Stomach (tissue), 8 donors: ENCODE measurements at regions not wholly inside any gene's neighbourhood (a gene's known extent, or its start where the extent isn't known, plus 50 kb on each side); places are given as distances from the start of the nearest gene placed in this dataset.
A peak's percentile ranks its signal among the peaks of the same experiment; 100 is the strongest.

ENCODE experiments used
- DNase-seq, 2 donors: peaks; one replicate each; pipeline versions ENCODE4 v3.0.0 to v3.0.0-alpha.2; 2013 to 2019
- H3K27ac ChIP-seq, 5 donors: fragments of 200-600 bp in 4 of 5; sonication (generic) in 4 of 5; one replicate each; pipeline ENCODE4 v1.5.1; 2013 to 2019; ENCODE audit warnings: mild to moderate bottlenecking in 1 of 5, moderate library complexity in 1 of 5
- H3K27me3 ChIP-seq, 3 donors: fragments of 200-600 bp; sonication (generic); one replicate each; pipeline ENCODE4 v1.5.1; 2017 to 2019; ENCODE audit warnings: mixed run types in 1 of 3
- H3K36me3 ChIP-seq, 4 donors: fragments of 200-600 bp; sonication (generic); 1 replicate in 3 of 4; 2 replicates in 1 of 4; pipeline ENCODE4 v1.5.1; 2016 to 2019
- H3K4me1 ChIP-seq, 4 donors: fragments of 200-600 bp; sonication (generic); one replicate each; pipeline ENCODE4 v1.5.1; 2016 to 2019
- H3K4me3 ChIP-seq, 4 donors: fragments of 200-600 bp; sonication (generic) in 3 of 4; one replicate each; pipeline ENCODE4 v1.5.1; 2016 to 2019; ENCODE audit warnings: mild to moderate bottlenecking in 1 of 4
- H3K9me3 ChIP-seq, 4 donors: fragments of 200-600 bp; sonication (generic); one replicate each; pipeline ENCODE4 v1.5.1; 2016 to 2019
- EP300 ChIP-seq: sonication (generic); formaldehyde crosslinking; IDR thresholded peaks from one replicate; pipeline ENCODE4 v1.6.1; 2017; ENCODE audit warnings: antibody characterized with exemption
- POLR2A ChIP-seq, 4 donors: fragments of 450-650 bp; IDR thresholded peaks; one replicate each; pipeline ENCODE4 v1.6.1; 2016; ENCODE audit warnings: antibody characterized with exemption in 4 of 4, control low read depth in 2 of 4, mild to moderate bottlenecking in 1 of 4, moderate library complexity in 1 of 4
- POLR2AphosphoS5 ChIP-seq, 3 donors: sonication (generic); formaldehyde crosslinking; IDR thresholded peaks; one replicate each; pipeline ENCODE4 v1.6.1; 2016; ENCODE audit warnings: antibody characterized with exemption in 3 of 3
- WGBS, 5 donors: extraction: QIAGEN DNeasy Blood & Tissue Kit in 3 of 5; methylation state at CpG; one replicate each; pipeline versions ENCODE4 v1.1.5 to v1.1.7; 2013 to 2018; 5-methylcytosine and 5-hydroxymethylcytosine counted together
- intact Hi-C: fragments of 100-400 bp; cut with DNase I; formaldehyde crosslinking; loops from one replicate; pipeline ENCODE4 v1.15.1; 2023; ENCODE audit warnings: low total_unique reads
- TF ChIP-seq, protein P1 (sequence below), 7 experiments: fragments of 450-650 bp in 4 of 7; fragments of 200-600 bp in 3 of 7; sonication (generic) in 3 of 7; IDR thresholded peaks; one replicate each; pipeline ENCODE4 v1.5.1; 2016 to 2019; ENCODE audit warnings: antibody characterized with exemption in 7 of 7, control low read depth in 2 of 7, mild to moderate bottlenecking in 1 of 7
- donor health status: healthy with polysubstance abuse.
- donor health status: Bipolar disorder and iron deficiency.
- donor health status: healthy.

GRCh38 chr13:34151885-34152284 lies 333.9 kb downstream of the RFC3 start:
- H3K4me1 ChIP-seq = peaks cover 11 to 41% (median 21%) of the 10 kb centered on the region in 4 donors
- no peak for TF ChIP-seq EP300
- TF ChIP-seq POLR2AphosphoS5 (IDR thresholded peaks at IDR 0.05) = peak in 2 of 3 donors; percentile 40 to 41
- intact Hi-C loops = no loop called here
- H3K9me3 ChIP-seq = no peaks in the 10 kb centered on the region
- H3K4me3 ChIP-seq = no peak overlapping the region
- peak overlapping the region in 2 of 5 donors; percentile 11 to 28 for H3K27ac ChIP-seq
- WGBS, 5 donors = 52 to 80% (median 70%) methylated on average over 1 of the region's 1 CpG
- H3K36me3 ChIP-seq = no peaks in the 10 kb centered on the region
- no peaks in the 10 kb centered on the region for H3K27me3 ChIP-seq
- no peak for DNase-seq

DNA sequence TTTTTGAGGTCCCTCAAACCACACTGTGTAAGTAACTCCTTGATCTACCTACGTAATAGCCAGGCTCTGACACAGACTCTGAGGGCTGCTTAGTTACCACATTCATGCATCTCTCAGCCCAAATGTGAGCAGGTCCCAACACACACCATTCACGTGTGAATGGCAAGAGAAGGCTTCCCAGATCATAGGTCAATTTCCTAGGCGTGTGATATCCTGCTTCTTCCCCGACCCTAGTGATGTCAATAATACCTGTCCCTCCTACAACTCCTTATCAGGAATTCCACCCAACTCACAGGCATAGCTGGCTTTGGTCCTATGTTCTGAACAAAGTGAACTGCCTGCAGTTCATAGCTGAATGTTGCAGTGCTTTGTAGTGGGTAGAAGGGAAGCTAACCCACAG lies 334.5 kb downstream of the RFC3 start:
- Histone ChIP-seq H3K27me3 (no peaks in the 10 kb centered on the region), H3K4me3 (no peak overlapping the region), H3K4me1 (peaks cover 14 to 46% (median 25%) of the 10 kb centered on the region in 4 donors), H3K9me3 (no peaks in the 10 kb centered on the region), H3K36me3 (no peaks in the 10 kb centered on the region), H3K27ac (peak overlapping the region in 3 of 5 donors; percentile 11 to 52 (median 28))
- TF ChIP-seq POLR2A (IDR thresholded peaks at IDR 0.05) (no peak), POLR2AphosphoS5 (IDR thresholded peaks at IDR 0.05) (peak in 1 of 3 donors; percentile 39)
- TF ChIP-seq, protein P1, sequence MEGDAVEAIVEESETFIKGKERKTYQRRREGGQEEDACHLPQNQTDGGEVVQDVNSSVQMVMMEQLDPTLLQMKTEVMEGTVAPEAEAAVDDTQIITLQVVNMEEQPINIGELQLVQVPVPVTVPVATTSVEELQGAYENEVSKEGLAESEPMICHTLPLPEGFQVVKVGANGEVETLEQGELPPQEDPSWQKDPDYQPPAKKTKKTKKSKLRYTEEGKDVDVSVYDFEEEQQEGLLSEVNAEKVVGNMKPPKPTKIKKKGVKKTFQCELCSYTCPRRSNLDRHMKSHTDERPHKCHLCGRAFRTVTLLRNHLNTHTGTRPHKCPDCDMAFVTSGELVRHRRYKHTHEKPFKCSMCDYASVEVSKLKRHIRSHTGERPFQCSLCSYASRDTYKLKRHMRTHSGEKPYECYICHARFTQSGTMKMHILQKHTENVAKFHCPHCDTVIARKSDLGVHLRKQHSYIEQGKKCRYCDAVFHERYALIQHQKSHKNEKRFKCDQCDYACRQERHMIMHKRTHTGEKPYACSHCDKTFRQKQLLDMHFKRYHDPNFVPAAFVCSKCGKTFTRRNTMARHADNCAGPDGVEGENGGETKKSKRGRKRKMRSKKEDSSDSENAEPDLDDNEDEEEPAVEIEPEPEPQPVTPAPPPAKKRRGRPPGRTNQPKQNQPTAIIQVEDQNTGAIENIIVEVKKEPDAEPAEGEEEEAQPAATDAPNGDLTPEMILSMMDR (IDR thresholded peaks at IDR 0.05) = no peak
- no peak for DNase-seq
- 45 to 67% (median 51%) methylated on average over 4 of the region's 4 CpGs for WGBS, 5 donors
- intact Hi-C loops = no loop called here

GRCh38 chr13:34152996-34153395 lies 335.0 kb downstream of the RFC3 start:
- no peaks in the 10 kb centered on the region for H3K36me3 ChIP-seq
- H3K27ac ChIP-seq = peak overlapping the region in 3 of 5 donors; percentile 13 to 52 (median 30)
- H3K4me3 ChIP-seq = no peak overlapping the region
- DNase-seq = no peak
- peaks cover 14 to 50% (median 26%) of the 10 kb centered on the region in 4 donors for H3K4me1 ChIP-seq
- intact Hi-C loops = no loop called here
- no peak for TF ChIP-seq EP300
- TF ChIP-seq POLR2A (IDR thresholded peaks at IDR 0.05) = no peak
- TF ChIP-seq POLR2AphosphoS5 (IDR thresholded peaks at IDR 0.05) = no peak
- TF ChIP-seq, protein P1 (IDR thresholded peaks at IDR 0.05) = no peak
- H3K27me3 ChIP-seq = no peaks in the 10 kb centered on the region
- H3K9me3 ChIP-seq = no peaks in the 10 kb centered on the region

GRCh38 chr13:34153428-34154180 lies 335.7 kb downstream of the RFC3 start:
- intact Hi-C loops = no loop called here
- Histone ChIP-seq H3K4me1 (peaks cover 14 to 50% (median 26%) of the 10 kb centered on the region in 4 donors), H3K4me3 (no peak overlapping the region), H3K36me3 (no peaks in the 10 kb centered on the region), H3K27ac (peak overlapping the region in 3 of 5 donors; percentile 13 to 52 (median 30)), H3K27me3 (no peaks in the 10 kb centered on the region), H3K9me3 (no peaks in the 10 kb centered on the region)
- WGBS, 5 donors = 28 to 45% (median 37%) methylated on average over 12 of the region's 12 CpGs
- no peak for TF ChIP-seq EP300
- peak in 1 of 3 donors; percentile 16 for TF ChIP-seq POLR2AphosphoS5 (IDR thresholded peaks at IDR 0.05)
- TF ChIP-seq POLR2A (IDR thresholded peaks at IDR 0.05) = no peak
- TF ChIP-seq, protein P1 (IDR thresholded peaks at IDR 0.05) = no peak
- DNase-seq = peak in 1 of 2 donors; percentile 35
